ENCODE measurements at regions not wholly inside any gene's neighbourhood (a gene's known extent, or its start where the extent isn't known, plus 50 kb on each side); places are given as distances from the start of the nearest gene placed in this dataset.

DNA sequence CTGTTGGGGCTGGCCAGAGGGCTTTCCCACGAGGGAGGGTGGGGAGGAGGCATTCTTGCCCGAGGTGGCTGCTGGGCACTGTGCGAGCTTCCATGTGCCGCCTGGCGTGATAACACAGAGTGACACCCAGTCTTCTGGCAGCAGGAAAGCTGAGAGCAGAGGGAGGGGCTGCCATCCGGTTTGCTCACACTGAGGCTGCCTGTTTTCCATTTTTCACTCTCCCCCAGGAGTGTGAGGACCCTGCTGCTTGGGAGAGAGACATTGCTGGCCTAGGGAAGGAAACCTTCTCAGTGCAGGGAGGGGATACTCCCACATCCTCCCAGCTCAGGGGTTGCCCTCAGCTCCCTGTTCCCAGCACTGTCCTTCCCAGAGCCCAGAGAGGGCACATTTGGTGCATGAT, 73.1 kb downstream of the INHBB start:
- TF ChIP-seq, protein P1, sequence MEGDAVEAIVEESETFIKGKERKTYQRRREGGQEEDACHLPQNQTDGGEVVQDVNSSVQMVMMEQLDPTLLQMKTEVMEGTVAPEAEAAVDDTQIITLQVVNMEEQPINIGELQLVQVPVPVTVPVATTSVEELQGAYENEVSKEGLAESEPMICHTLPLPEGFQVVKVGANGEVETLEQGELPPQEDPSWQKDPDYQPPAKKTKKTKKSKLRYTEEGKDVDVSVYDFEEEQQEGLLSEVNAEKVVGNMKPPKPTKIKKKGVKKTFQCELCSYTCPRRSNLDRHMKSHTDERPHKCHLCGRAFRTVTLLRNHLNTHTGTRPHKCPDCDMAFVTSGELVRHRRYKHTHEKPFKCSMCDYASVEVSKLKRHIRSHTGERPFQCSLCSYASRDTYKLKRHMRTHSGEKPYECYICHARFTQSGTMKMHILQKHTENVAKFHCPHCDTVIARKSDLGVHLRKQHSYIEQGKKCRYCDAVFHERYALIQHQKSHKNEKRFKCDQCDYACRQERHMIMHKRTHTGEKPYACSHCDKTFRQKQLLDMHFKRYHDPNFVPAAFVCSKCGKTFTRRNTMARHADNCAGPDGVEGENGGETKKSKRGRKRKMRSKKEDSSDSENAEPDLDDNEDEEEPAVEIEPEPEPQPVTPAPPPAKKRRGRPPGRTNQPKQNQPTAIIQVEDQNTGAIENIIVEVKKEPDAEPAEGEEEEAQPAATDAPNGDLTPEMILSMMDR (IDR thresholded peaks at IDR 0.05; ENCODE audit: borderline replicate concordance, extremely low read depth, low read length, poor library complexity, severe bottlenecking): no peak
- no peak for TF ChIP-seq EZH2 (IDR thresholded peaks at IDR 0.05; ENCODE audit: borderline replicate concordance, low read depth, low read length, severe bottlenecking)
